Endothelial cell of umbilical vein (primary cell): ENCODE measurements at regions not wholly inside any gene's neighbourhood (a gene's known extent, or its start where the extent isn't known, plus 50 kb on each side); places are given as distances from the start of the nearest gene placed in this dataset.

Experiments
- BruUV-seq: library from RNA; stranded (reverse); fragments of 400-500 nt; replicated peaks from 2 replicates; lab custom pipeline; 2021; lab: Mats Ljungman, UMichigan
- CTCF ChIA-PET: fragments of 300-600, 350-600 bp; sonication (Branson Sonifier 250); formaldehyde crosslinking; loops from one replicate; lab custom pipeline; 2021; ENCODE audit warnings: antibody characterized with exemption, inconsistent platforms; lab: Charles Lee
- POLR2A ChIA-PET: fragments of 300-600, 350-600 bp; sonication (Branson Sonifier 250); formaldehyde crosslinking; loops from one replicate; lab custom pipeline; 2021; ENCODE audit warnings: antibody characterized with exemption, inconsistent platforms; lab: Charles Lee
- DNase-seq: peaks from one replicate; pipeline ENCODE4 v3.0.0-alpha.2; 2011; ENCODE audit warnings: low read depth, low spot score
- FAIRE-seq: peaks from 2 replicates; lab custom pipeline; 2011; peaks lifted over from hg19 to GRCh38; lab: Jason Lieb, UNC
- H2AFZ ChIP-seq: 2 replicates; pipeline ENCODE4 v1.6.0; 2012; ENCODE audit warnings: low read depth, low read length, control low read depth, inconsistent platforms
- H3K27ac ChIP-seq: 2 replicates; pipeline ENCODE4 v1.5.1; 2011; ENCODE audit warnings: low read depth, mild to moderate bottlenecking, control low read depth, low read length, moderate library complexity; ENCODE audit not compliant: insufficient read depth
- H3K27me3 ChIP-seq, 2 experiments: 2 replicates each; pipeline versions ENCODE4 v1.6.0 to v1.6.1; 2011; ENCODE audit warnings: low read length in 2 of 2, mixed read lengths in 1 of 2; ENCODE audit not compliant: control insufficient read depth in 2 of 2, insufficient read depth in 2 of 2
- H3K36me3 ChIP-seq, 2 experiments: 2 replicates in 1 of 2; 3 replicates in 1 of 2; pipeline ENCODE4 v1.5.1; 2011; ENCODE audit warnings: low read length in 2 of 2, mild to moderate bottlenecking in 1 of 2, moderate library complexity in 1 of 2; ENCODE audit not compliant: control insufficient read depth in 2 of 2, insufficient read depth in 2 of 2; ENCODE audit errors: extremely low read depth in 1 of 2
- H3K4me1 ChIP-seq: 3 replicates; pipeline ENCODE4 v1.5.1; 2011; ENCODE audit warnings: mild to moderate bottlenecking, low read length; ENCODE audit not compliant: control insufficient read depth, insufficient read depth; ENCODE audit errors: extremely low read depth
- H3K4me2 ChIP-seq: 2 replicates; pipeline ENCODE4 v1.6.1; 2011; ENCODE audit warnings: low read length, control low read depth, mixed read lengths; ENCODE audit not compliant: insufficient read depth
- H3K4me3 ChIP-seq, 3 experiments: fragments of 200-600 bp in 1 of 3; sonication (generic), shearing (Covaris generic) in 1 of 3; replicated peaks in 1 of 3; 2 replicates each; pipeline ENCODE4 v1.5.1; 2011 to 2016; ENCODE audit warnings: control low read depth in 3 of 3, low read length in 3 of 3, mild to moderate bottlenecking in 2 of 3, inconsistent platforms in 1 of 3, low read depth in 1 of 3, moderate library complexity in 1 of 3; ENCODE audit not compliant: insufficient read depth in 1 of 3
- H3K79me2 ChIP-seq: 2 replicates; pipeline ENCODE4 v1.6.0; 2012; ENCODE audit warnings: low read length, inconsistent platforms; ENCODE audit not compliant: control insufficient read depth, insufficient read depth
- H3K9ac ChIP-seq: replicated peaks from 2 replicates; pipeline ENCODE3; 2011; ENCODE audit warnings: low read length, control low read depth; ENCODE audit not compliant: insufficient read depth; ENCODE audit errors: extremely low read depth
- H3K9me1 ChIP-seq: replicated peaks from 3 replicates; pipeline ENCODE4 v1.6.0; 2011; ENCODE audit warnings: mild to moderate bottlenecking, low read length; ENCODE audit not compliant: control insufficient read depth, insufficient read depth; ENCODE audit errors: extremely low read depth
- H3K9me3 ChIP-seq: replicated peaks from 2 replicates; pipeline ENCODE4 v1.5.1; 2012; ENCODE audit warnings: low read length, inconsistent platforms; ENCODE audit not compliant: control insufficient read depth, insufficient read depth
- H4K20me1 ChIP-seq: replicated peaks from 2 replicates; pipeline ENCODE3; 2011; ENCODE audit warnings: mild to moderate bottlenecking, low read length; ENCODE audit not compliant: control insufficient read depth, insufficient read depth; ENCODE audit errors: extremely low read depth
- CTCF ChIP-seq, 2 donors: IDR thresholded peaks; 1 replicate in 1 of 2; 2 replicates in 1 of 2; pipeline ENCODE4 v1.5.1; 2011; ENCODE audit warnings: low read length in 2 of 2, mild to moderate bottlenecking in 2 of 2, moderate library complexity in 2 of 2, control low read depth in 1 of 2, inconsistent platforms in 1 of 2, low read depth in 1 of 2; ENCODE audit not compliant: insufficient read depth in 1 of 2; ENCODE audit errors: extremely low read depth in 1 of 2
- EZH2 ChIP-seq: IDR thresholded peaks from 2 replicates; pipeline ENCODE4 v1.6.1; 2012; ENCODE audit warnings: borderline replicate concordance, low read depth, mild to moderate bottlenecking, moderate library complexity, low read length, inconsistent platforms; ENCODE audit not compliant: severe bottlenecking
- FOS ChIP-seq: IDR thresholded peaks from 2 replicates; pipeline ENCODE4 v1.6.1; 2011; ENCODE audit warnings: mild to moderate bottlenecking, low read length, moderate library complexity, borderline replicate concordance; ENCODE audit not compliant: insufficient read depth
- GATA2 ChIP-seq: IDR thresholded peaks from 2 replicates; pipeline ENCODE4 v1.7.0; 2011; ENCODE audit warnings: low read depth, mild to moderate bottlenecking, moderate library complexity, mixed read lengths, low read length; ENCODE audit not compliant: insufficient read length, insufficient read depth
- JUN ChIP-seq: IDR thresholded peaks from 2 replicates; pipeline ENCODE4 v1.6.1; 2011; ENCODE audit warnings: borderline replicate concordance, low read depth; ENCODE audit not compliant: insufficient read length, insufficient read depth
- MYC ChIP-seq: IDR thresholded peaks from one replicate; pipeline ENCODE4 v1.6.1; 2011; ENCODE audit warnings: mild to moderate bottlenecking, low read depth, low read length
- POLR2A ChIP-seq: IDR thresholded peaks from 2 replicates; pipeline ENCODE4 v1.6.1; 2012; ENCODE audit warnings: low read depth, mild to moderate bottlenecking, control low read depth, low read length
- POLR2AphosphoS5 ChIP-seq: IDR thresholded peaks from 2 replicates; pipeline ENCODE4 v1.6.1; 2012; ENCODE audit warnings: low read depth, mild to moderate bottlenecking, control low read depth, low read length, moderate library complexity; ENCODE audit not compliant: insufficient read depth
- dilution Hi-C: fragments of 300-500 bp; cut with MboI; formaldehyde crosslinking; loops from one replicate; pipeline ENCODE4 v1.15.0; 2019; ENCODE audit warnings: low sequenced_read_pairs; ENCODE audit not compliant: extremely low pct_ligation_motif_present
- intact Hi-C: fragments of 100-400 bp; cut with micrococcal nuclease; formaldehyde crosslinking; loops from one replicate; pipeline ENCODE4 v1.10.0; 2022
- TF ChIP-seq, protein P1 (sequence below): IDR thresholded peaks from 2 replicates; pipeline ENCODE4 v1.6.1; 2011; ENCODE audit not compliant: insufficient read depth, insufficient read length

DNA sequence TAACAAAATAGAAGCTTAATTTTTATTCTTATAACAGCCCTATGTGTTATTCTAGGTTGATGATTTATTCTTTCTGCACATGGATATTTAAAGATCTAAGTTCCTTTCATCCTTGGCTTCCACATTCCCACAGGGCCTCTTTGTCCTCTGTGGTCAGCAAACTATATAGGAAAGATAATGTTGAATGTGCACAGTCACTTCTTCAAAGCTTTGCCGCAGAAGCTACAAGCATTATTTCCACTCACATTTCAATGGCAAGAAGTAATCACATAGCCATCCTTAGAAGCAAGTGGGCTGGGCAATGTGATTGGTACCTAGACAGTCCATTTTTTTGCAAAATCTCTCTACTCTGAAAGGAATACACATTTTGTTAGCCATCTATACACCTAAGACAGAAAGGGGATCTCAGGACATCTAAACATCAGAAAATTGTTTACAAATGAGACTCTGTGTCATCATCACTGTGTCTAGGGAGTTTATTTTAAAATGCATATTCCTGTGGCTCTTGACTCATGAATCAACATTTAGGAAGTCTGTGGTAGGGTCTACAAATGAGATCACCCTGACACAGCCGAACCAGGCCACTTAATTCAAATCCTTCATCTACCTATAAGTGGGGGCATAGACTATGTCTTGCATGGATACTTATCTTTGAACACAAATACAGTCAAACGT is 1060.5 kb downstream of the XPNPEP1 start:
- no TSS peak for BruUV-seq
- no peaks in the 10 kb centered on the region for H3K36me3 ChIP-seq

More for the DNA sequence above, 1060.5 kb downstream of the XPNPEP1 start:
- DNase-seq (no peak), FAIRE-seq (no peak)
- Histone ChIP-seq H3K79me2 (no peaks in the 10 kb centered on the region), H3K4me3 (no peak overlapping the region), H3K9me3 (peaks cover 4% of the 10 kb centered on the region), H3K9ac (no peak overlapping the region), H3K9me1 (no peaks in the 10 kb centered on the region), H3K27ac (no peak overlapping the region), H4K20me1 (no peaks in the 10 kb centered on the region), H3K4me1 (no peaks in the 10 kb centered on the region), H3K27me3 (no peaks in the 10 kb centered on the region), H2AFZ (no peak overlapping the region), H3K4me2 (no peak overlapping the region)
- dilution Hi-C loops (no loop called here), intact Hi-C loops (no loop called here)
- ChIA-PET POLR2A (no interaction called here), CTCF (no interaction called here)
- no peak for TF ChIP-seq POLR2A
- TF ChIP-seq MYC: no peak
- TF ChIP-seq, protein P1, sequence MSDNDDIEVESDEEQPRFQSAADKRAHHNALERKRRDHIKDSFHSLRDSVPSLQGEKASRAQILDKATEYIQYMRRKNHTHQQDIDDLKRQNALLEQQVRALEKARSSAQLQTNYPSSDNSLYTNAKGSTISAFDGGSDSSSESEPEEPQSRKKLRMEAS: no peak
- TF ChIP-seq EZH2: no peak
- TF ChIP-seq CTCF (IDR thresholded peaks at IDR 0.05; ENCODE audit: extremely low read depth in 1 of 2, insufficient read depth in 1 of 2, low read depth in 1 of 2, low read length in 2 of 2): no peak
- no peak for TF ChIP-seq JUN
- no peak for TF ChIP-seq FOS
- no peak for TF ChIP-seq GATA2
- TF ChIP-seq POLR2AphosphoS5: no peak
